ENCODE measurements at regions not wholly inside any gene's neighbourhood (a gene's known extent, or its start where the extent isn't known, plus 50 kb on each side); places are given as distances from the start of the nearest gene placed in this dataset.

DNA sequence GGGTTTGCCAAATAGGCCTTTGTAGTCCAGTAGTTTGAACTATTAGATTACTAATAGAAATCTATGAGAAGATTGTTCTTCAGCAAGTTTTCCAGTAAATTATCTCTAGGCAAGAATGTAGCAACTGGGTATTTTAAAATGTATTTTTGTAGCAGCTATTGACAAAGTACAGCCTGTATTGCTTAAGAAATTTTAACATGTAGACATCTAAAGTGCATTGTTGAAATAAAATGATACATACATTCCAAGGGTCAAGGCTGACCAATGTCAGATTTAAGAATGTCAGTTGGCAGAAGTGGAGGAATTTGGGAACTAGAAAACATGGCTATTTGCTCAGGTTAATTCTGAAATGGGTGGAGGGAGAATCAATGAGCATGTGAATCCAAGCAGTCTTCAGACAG lies 57.5 kb upstream of the ZSWIM6 start:
- TF ChIP-seq RBM39 (optimal IDR thresholded peaks at IDR 0.05; ENCODE audit: low read depth, low read length) (no peak), POLR2A (conservative IDR thresholded peaks at IDR 0.05) (no peak), RAD21 (CRISPR knock-in tag; conservative IDR thresholded peaks at IDR 0.05 in 1 of 2, IDR thresholded peaks at IDR 0.05 in 1 of 2) (no peak)

All from K562 (cell line).